Type B pancreatic cell (in vitro differentiated cells): ENCODE measurements at regions not wholly inside any gene's neighbourhood (a gene's known extent, or its start where the extent isn't known, plus 50 kb on each side); places are given as distances from the start of the nearest gene placed in this dataset.
A peak's percentile ranks its signal among the peaks of the same experiment; 100 is the strongest.
"Not testable (repeated sequence)": the region's sequence is repeated elsewhere in the genome, so short reads cannot be mapped to it uniquely, and the experiment has no call there.

ENCODE experiments used
- DNase-seq: peaks from one replicate; pipeline ENCODE4 v3.0.0; 2021; ENCODE audit warnings: mixed read lengths; ENCODE audit not compliant: unreplicated experiment; ENCODE audit errors: extremely low spot score
- H3K27ac Mint-ChIP-seq: 2 replicates; pipeline ENCODE4 v1.8.0; 2021; ENCODE audit warnings: mild to moderate bottlenecking, mixed read lengths
- H3K27me3 Mint-ChIP-seq: 2 replicates; pipeline ENCODE4 v1.8.0; 2021; ENCODE audit warnings: mixed read lengths
- H3K36me3 Mint-ChIP-seq: 2 replicates; pipeline ENCODE4 v1.8.0; 2021; ENCODE audit warnings: mixed read lengths
- H3K4me1 Mint-ChIP-seq: one replicate; pipeline ENCODE4 v1.8.0; 2021; ENCODE audit warnings: mixed read lengths; ENCODE audit not compliant: unreplicated experiment
- H3K4me3 Mint-ChIP-seq: 2 replicates; pipeline ENCODE4 v1.8.0; 2021; ENCODE audit warnings: mild to moderate bottlenecking, mixed read lengths
- H3K9me3 Mint-ChIP-seq: 2 replicates; pipeline ENCODE4 v1.8.0; 2021; ENCODE audit warnings: mixed read lengths
- CTCF ChIP-seq: fragments of 200-600 bp; sonication (generic); conservative IDR thresholded peaks from 2 replicates; pipeline ENCODE4 v1.5.0; 2021; ENCODE audit warnings: antibody characterized with exemption, mild to moderate bottlenecking

- H3K36me3 Mint-ChIP-seq = no peaks in the 10 kb centered on the region
- DNase-seq = no peak
- no peaks in the 10 kb centered on the region for H3K27me3 Mint-ChIP-seq
- no peak overlapping the region for H3K4me3 Mint-ChIP-seq
- peaks cover 11% of the 10 kb centered on the region for H3K4me1 Mint-ChIP-seq
- H3K9me3 Mint-ChIP-seq = no peaks in the 10 kb centered on the region
- H3K27ac Mint-ChIP-seq = no peak overlapping the region
- TF ChIP-seq CTCF = no peak
Observed at GRCh38 chr5:112597831-112598230, 139.9 kb upstream of the APC start.

- H3K9me3 Mint-ChIP-seq, H3K4me1 Mint-ChIP-seq: not testable (repeated sequence)
Observed at GRCh38 chr5:112600510-112600909, 137.2 kb upstream of the APC start.

GRCh38 chr5:112604732-112605630 lies 132.7 kb upstream of the APC start:
- no peak overlapping the region for H3K27ac Mint-ChIP-seq
- DNase-seq = no peak
- peak; percentile 28 for TF ChIP-seq CTCF
- H3K4me1 Mint-ChIP-seq = no peaks in the 10 kb centered on the region
- H3K9me3 Mint-ChIP-seq = no peaks in the 10 kb centered on the region
- H3K36me3 Mint-ChIP-seq = no peaks in the 10 kb centered on the region
- H3K27me3 Mint-ChIP-seq = no peaks in the 10 kb centered on the region
- H3K4me3 Mint-ChIP-seq = no peak overlapping the region

More at GRCh38 chr5:112600510-112600909, 137.2 kb upstream of the APC start:
- not testable (repeated sequence) for H3K4me3 Mint-ChIP-seq, H3K27me3 Mint-ChIP-seq, H3K27ac Mint-ChIP-seq, H3K36me3 Mint-ChIP-seq, DNase-seq

- Mint-ChIP-seq H3K9me3 (no peaks in the 10 kb centered on the region), H3K27ac (no peak overlapping the region), H3K4me3 (no peak overlapping the region), H3K27me3 (no peaks in the 10 kb centered on the region), H3K4me1 (no peaks in the 10 kb centered on the region), H3K36me3 (no peaks in the 10 kb centered on the region)
- no peak for DNase-seq
- TF ChIP-seq CTCF = no peak
Observed at GRCh38 chr5:112608975-112609374, 128.7 kb upstream of the APC start.

DNA sequence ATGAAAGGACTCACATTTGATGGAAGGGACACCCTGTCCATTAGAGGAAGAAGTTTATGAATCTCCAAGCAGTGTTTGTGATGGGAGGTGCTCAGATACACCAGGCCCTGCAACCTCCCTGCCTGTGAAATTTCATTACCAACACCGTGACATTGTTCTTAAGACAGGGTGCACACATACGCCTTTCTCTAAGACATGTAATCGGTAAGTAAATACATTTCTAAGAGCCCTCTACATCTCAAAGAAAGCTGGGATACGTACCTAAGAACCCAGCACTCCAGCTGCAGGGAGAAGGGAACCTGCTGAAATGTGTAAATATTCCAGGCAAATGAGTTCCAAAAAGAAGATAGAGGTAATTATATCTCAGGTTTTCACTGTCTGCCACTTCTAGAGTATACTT lies 125.0 kb upstream of the APC start:
- peaks cover 8% of the 10 kb centered on the region for H3K4me1 Mint-ChIP-seq
- no peaks in the 10 kb centered on the region for H3K27me3 Mint-ChIP-seq
- no peaks in the 10 kb centered on the region for H3K9me3 Mint-ChIP-seq
- H3K36me3 Mint-ChIP-seq = no peaks in the 10 kb centered on the region
- H3K27ac Mint-ChIP-seq = no peak overlapping the region
- DNase-seq = no peak
- H3K4me3 Mint-ChIP-seq = no peak overlapping the region
- TF ChIP-seq CTCF = no peak

DNA sequence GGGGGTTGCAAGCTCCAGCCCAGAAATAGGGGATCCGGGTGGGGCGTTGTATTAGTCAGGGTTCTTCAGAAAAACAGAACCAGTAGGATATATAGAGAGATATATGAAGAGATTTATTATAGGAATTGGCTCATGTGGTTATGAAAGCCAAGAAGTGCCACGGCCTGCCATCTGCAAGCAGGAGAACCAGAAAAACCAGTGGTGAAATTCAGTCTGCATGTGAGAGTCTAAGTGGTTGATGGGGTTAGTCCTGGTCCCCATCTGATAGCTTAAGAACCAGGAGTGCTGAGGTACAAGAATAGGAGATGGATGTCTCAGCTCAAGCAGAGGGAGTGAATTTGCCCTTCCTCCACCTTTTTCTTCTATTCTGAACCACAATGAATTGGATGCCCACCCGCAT lies 123.4 kb upstream of the APC start:
- Mint-ChIP-seq H3K27me3 (no peaks in the 10 kb centered on the region), H3K9me3 (no peaks in the 10 kb centered on the region), H3K36me3 (no peaks in the 10 kb centered on the region), H3K27ac (no peak overlapping the region), H3K4me3 (no peak overlapping the region), H3K4me1 (peaks cover 8% of the 10 kb centered on the region)
- DNase-seq = no peak
- no peak for TF ChIP-seq CTCF
